Iris pigment epithelial cell (primary cell): ENCODE measurements at regions not wholly inside any gene's neighbourhood (a gene's known extent, or its start where the extent isn't known, plus 50 kb on each side); places are given as distances from the start of the nearest gene placed in this dataset.

Experiments used
- DNase-seq: peaks from one replicate; pipeline ENCODE4 v3.0.0-alpha.2; 2011; ENCODE audit warnings: low read depth

DNA sequence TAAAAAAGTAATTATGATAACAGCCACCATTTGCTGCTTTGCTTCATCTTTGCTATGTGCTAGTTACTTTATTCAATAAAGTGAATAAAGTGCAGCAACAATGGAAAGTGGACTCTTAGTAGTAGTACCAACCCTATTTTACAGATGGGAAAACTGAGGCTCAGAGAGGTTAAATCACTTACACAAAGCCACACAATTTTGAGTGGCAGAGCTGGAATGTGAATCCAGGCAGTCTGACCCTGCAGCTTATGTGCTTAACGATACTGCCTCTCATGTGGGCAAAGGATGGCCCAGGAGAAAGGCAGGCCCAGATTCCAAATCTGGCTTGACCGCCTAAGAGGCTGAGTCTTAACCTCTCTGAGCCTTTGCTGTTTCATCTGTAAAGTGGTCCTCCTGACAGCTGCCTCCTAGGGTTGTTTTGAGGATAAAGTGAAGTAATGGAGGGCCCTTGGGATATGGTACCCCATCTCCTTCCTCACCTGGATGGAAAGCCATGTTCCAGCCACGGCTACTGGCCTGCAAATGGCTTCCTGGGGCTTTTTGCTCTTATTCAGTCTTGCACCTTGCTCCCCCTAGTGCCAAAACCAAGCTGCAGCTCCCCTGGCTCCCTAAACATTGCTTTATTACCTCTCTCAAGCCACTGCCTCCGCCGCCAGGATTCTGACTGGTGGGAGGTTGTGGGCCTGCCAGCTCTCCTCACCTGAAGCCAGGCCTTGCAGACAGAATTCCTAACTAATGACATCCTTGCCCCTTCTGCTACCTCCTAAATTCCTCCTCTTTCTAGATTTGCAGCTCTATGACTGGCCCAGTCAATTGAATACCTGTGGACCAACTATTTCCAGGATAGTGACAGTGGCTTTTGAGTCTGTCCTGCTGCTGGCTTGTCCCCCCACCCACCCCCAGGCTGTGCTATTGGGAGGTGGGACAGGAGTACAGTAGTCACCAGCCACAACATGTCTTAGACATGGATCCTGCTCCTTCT, 283.3 kb upstream of the PWP1 start:
- DNase-seq, result peak; percentile 76

DNA sequence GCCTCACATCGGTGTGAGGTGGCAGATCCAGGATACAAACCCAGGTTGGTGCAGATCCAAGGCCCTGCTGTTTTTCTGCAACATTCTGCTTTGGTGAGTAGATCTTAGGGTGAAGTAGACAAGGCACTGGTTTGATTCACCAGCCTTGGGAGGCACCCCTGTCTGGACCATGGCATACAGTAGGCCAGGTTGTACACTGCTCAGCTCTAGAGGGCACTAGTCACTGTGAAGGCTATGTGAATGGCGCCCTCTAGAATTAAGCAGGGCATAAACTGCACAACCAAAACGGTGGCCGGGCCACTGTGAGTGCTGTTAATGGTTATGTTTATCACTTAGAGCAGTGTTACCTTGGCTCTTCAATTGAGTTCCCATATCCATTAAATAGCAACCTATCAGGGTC, 280.6 kb upstream of the PWP1 start:
- peak; percentile 64 for DNase-seq

DNA sequence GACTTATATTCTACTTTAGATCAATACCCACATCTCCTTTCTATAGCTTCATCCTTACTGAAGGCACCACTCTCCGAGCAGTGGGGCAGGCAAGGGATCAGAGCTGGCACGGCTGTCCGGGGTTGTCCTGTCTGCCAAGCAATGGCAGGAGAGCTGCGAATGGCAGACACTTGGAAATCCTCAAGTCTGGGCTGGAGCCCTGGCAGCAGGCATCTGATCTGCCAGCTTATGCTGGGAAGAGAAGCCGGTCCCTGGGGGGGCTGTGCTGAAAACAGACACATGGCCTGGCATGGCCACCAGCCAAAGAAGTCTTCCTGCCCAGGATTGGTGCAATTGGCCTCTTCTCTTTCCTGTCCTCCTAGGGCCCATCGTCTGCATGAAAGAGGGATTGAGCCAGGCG, 280.2 kb upstream of the PWP1 start:
- no peak for DNase-seq

DNA sequence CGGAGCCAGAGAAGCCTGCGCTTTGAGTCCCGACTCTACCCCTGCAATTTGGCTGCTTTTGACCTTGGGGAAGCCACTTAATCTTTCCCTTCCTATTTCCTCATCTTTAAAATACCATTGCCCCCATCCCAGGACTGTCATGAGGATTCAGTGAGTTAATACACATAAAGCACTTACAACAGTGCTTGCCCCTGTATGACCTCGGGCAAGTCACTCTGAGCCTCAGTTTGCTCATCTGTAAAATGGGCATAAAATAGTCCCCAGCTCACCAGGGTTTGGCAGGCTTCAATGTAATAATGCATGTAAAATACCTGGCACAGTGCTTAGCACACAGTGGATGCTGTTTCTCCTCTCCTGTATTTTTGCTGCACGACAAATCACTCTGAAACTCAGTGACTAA, 278.7 kb upstream of the PWP1 start:
- DNase-seq, result no peak

DNA sequence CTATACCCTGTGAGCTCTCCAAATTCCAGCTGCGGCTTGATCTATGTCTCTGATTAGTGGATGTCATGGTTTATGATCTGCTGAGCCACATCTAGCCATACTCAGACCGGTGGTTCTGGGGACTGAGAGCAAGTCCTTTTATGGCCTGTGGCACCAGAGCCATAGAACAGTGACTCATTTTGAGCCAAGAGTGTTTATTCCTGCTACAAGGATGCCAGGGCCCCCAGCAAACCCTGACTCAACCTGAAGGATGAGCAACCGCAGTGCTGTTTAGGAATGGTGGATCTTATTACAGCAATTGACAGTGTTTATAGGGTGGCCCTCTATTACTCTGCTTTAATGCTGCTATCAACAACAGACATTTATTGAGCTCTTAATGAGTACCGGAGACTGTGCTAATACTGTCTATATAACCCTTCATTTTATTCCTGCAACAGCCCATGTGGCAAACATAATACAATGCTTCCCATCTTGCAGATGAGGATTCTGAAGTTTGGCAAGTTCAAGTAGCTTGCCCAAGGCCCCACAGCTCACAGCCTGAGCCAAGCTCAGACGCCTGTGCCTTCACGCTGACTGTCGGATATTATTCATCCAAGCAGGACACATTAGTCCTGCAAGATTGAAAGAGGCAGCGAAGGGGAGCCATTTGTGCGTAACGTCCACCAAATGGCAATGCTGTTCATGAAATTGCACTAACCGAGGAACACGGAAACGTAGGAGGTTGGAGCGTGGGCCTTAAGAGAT, 273.6 kb upstream of the PWP1 start:
- DNase-seq, result peak; percentile 82

DNA sequence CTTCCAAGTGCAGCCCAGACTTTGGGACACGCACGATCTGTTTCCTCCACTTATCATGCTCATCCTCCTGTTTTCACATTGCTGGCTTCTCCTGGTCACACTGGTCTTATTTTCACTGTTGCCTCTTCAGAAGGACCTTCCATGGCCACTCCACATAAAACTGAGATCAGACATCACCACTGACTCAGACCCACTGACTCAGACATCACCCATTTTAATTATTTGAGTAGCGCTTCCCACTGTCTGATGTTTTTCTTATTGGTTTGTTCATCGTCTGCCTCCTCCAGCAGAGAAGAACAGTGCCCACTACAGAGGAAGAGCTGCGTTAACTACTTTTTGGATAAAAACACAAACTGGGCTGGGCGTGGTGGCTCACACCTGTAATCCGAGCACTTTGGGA, 270.5 kb upstream of the PWP1 start:
- peak; percentile 78 for DNase-seq

DNA sequence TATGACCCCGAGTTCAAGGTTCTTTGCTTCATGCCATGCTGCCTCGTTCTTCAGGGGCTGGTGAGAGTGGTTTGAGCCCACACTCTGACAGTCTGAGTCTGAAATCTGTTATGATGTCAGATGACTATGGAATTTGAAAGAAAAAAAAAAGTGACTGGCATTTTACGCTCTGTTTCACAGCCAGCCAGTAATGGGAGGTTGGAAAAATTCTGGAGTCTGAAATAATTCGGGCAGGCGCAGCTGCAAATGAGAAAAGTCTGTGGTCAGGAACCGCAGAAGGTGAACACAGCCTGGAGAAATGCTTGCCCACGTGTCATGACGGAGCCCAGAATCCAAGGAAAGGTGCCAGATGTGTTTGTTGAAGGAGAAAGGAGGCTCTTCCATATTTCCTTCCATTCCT, 269.8 kb upstream of the PWP1 start:
- peak; percentile 45 for DNase-seq

DNA sequence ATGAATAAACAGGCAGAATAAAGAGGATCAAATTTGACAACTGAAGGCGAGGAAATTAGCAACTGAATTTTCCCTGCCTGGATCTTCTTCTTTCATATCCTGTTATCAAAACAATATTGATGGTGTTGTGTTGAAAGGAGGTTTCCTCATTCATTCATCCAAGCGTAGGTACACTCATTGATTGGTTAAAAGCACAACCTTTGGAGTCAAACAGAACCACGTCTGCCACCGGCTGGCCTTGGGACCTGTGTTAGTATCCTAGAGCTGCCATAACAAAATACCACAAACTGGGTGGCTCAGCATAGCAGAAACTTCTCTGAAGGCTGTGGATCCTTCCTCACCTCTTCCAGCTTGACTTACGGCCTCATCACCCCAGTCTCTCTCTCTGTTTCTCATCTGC, 268.6 kb upstream of the PWP1 start:
- no peak for DNase-seq

DNA sequence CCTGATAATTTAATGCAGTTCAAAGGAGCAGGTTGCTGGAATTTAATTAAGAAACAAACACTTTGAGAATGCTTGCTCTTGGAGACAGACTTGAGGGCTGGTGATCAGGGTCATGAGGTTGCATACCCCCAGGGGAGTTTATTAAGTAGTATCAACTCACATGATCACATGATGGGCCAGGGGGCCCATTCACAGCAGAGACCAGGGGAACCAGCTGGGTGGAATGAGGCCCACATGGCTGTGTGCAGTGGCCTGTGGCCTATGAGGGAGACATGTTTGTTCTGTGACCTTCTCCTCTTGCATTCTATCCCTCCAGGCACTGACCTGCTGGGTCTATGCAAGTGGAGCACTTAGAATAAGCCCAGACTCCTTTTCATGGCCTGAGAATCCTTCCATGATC, 266.6 kb upstream of the PWP1 start:
- DNase-seq, result no peak

DNA sequence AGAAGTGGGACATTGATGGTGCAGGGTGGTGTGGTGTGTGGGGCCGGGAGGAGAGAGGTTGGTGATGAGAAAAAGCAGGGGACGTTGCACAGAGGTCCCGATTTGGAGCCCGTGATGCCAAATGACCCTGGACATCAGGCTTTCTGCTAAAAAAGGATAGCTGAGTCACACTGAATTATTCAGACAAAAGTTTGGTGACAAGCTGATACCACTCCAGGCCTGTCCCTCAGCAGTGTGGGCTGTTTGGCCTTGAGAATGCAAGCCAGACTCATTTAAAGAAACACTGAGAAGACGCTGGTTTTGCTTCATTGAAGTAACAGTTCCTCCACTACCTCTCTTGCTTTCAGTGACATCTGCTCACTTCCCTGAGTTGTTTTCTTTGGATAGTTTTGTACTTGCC, 262.1 kb upstream of the PWP1 start:
- DNase-seq, result no peak

DNA sequence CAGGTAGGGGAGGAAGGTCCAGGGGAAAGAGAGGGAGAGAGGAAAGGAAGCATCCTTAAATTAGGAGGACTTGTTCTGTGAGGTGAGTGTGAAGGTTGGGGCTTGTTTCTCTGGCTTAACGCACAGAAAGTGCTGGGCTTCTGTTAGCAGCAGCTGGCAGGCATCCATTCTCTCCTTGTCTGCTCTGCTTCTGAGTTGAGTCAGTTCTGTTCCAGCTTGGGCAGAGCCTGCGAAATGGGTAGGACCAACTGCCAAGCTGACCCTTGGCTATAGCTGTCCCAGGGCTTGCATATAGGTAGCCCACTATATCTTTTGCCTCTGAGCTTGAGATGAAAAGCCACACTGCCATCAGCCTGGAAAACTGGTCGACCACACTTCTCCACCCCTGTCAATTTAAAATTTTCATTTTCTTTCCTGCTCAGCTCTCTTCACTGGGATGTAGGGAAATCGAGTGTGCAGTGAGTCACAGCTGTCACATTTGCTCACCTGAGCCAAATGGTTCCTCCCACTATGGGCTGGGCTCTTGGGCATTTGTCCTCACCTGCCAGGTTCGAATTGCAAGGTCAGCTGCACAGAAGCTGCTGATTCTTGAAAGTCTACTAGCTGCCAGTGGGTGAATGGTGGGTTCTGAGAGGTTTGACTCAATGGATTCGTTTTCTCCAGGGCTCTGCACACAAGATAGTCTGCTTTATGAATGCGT, 256.4 kb upstream of the PWP1 start:
- no peak for DNase-seq

DNA sequence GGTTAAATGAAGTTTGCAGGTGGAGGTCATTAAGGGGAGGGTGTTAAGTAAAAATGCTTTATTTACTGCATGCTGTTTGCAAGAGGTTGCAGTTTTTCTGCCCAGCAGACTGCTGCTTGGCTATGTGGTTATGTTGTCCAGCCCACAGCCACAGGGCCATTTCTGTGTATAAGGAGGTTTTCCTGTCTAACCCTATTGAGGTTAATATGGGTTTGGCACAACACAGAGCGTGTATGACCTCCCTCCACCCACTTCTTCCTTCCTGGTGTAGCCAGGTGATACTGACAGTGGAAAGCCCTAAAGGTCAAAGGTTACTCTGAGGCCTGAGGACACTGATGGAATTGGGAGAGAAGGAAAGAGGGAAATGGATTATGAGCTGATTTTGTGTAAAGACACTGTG, 253.7 kb upstream of the PWP1 start:
- DNase-seq, result no peak

DNA sequence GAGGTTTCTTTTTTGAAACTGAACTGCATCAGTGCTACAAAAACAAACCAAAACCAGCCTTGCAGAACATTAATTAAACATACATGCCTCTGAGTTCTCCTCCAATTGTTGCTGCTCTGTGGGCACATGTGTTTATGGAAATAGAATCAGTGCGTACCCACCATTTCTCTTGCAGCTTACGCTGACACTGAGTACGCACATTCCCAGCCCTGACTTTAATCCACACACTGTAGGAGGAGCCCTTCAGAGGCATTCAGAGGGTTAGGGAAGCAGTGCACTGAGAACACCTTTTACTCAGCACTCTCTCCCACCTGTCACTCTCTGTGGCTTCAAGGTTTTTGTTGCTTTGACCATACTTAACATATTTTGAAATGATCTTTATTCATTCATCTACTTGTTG, 250.5 kb upstream of the PWP1 start:
- no peak for DNase-seq

DNA sequence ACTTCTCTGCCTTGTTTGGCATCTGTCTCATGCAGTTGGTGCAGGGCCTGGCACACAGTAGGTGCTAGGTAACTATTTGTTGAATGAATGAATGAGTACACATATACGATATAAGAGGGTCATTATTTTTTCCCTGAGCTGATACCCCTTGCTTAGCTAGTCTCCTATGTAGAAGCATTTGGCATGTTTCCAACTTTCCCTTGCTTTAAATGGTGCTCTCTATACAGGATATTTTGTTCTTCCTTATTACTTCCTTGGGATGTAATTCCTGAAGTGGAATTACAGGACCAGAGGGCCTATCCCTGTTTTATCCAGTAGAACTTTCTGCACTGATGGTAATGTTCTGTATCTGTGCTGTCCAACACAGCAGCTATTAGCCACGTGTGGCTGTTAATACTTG, 250.1 kb upstream of the PWP1 start:
- no peak for DNase-seq

DNA sequence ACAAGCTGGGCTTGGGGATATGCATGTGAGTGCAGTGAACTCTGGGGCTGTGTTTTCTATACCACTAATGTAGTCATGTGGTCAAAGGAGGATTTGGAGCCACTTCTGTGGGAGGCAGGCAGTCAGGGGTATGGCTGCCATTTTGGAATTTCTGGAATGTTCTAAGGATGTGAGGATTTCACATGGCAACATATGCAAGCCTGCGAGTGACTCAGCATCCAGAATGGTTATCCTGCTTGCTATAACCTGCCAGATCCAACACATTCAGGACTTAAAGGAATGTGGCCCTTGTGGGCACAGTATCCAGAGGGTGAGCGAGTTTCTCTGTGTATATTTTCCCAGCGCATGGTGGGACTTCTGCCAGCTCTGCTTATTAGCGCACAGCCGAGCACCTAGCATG, 249.2 kb upstream of the PWP1 start:
- peak; percentile 79 for DNase-seq

DNA sequence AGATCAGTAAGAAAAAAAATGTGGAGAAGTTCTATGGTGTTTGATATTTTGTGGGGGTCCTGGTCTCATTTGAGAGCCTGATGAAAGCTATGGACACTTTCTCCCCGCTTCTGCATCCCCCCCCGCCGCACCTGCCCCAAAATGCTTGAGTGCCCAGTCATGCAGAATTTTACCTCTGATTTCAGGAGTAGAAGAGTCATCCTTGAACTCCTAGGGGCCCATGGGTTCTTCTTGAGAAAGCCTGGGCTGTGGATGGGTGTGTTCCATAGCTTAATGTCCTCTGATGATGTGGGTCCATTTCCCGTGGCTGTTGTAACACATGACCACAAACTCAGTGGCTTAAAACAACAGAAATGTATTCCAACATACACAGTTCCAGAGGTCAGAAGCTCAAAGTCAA, 248.8 kb upstream of the PWP1 start:
- no peak for DNase-seq

DNA sequence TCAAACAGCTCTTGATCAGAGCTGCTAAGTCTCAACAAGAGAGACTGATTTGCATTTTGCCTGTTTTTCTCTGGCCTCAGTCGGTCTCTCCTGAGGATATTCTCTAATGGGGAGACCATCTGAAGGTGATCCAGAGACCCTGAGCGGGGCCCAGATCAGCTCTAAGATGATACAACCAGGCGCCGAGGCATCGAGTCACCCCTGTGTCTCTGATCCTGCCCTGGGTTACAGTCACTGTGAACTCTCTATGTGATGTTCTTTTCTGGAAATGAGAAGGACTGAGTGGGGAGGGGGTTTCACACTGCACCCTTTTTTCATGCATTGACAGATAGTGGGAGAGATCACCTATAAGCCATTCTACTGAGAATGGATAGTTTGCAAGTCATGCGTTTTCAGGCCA, 247.6 kb upstream of the PWP1 start:
- no peak for DNase-seq

DNA sequence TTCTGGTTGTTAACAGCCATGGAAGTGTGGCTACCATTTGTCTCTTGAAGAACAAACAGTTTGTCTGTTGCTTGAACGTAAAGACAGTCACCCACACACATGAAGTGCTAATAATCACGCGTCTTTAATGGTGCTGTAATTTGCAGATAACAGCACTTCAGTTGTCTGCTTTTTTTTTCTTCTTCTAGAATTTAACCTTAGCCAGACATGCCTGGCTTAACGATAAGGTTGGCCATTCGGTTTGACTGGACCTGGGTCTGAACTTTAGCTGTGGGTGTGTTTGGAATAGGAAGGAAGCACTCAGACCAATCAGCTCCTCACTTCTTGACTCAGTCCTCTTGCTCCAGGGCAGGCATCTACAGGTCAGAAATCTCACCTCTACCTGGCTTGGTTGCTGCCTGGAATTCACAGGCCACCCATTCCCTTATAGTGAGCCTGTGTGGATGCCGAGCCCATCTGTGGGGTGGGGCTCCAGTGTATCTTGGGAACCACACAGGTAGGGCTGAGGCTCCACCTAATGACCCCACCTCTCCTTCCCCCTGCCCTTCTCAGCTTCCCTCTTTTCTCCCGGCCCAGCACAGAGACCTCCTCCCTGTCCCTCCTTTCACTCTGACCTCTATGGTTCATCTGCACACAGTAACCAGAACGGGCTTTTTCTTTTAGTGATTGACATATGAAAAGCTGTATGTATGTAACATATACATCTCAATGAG, 246.4 kb upstream of the PWP1 start:
- no peak for DNase-seq

DNA sequence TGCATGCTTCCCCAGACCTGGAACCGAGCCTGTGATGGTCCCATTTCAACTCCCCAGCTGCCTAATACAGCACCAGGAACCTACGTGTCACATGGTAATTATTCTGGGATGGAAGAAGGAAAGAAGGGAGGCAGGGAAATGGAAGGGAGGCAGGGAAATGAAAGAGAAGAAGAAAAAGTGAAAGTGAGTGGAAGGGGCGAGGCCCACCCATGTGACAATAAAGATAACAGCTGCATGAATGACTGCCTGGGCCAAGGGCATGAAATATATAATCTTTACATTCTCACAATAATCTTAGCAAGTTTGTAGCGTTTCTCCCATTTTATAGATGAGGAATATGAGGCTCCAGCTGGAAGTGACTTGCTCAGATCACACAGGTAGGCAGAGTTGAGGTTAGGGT, 245.0 kb upstream of the PWP1 start:
- no peak for DNase-seq

DNA sequence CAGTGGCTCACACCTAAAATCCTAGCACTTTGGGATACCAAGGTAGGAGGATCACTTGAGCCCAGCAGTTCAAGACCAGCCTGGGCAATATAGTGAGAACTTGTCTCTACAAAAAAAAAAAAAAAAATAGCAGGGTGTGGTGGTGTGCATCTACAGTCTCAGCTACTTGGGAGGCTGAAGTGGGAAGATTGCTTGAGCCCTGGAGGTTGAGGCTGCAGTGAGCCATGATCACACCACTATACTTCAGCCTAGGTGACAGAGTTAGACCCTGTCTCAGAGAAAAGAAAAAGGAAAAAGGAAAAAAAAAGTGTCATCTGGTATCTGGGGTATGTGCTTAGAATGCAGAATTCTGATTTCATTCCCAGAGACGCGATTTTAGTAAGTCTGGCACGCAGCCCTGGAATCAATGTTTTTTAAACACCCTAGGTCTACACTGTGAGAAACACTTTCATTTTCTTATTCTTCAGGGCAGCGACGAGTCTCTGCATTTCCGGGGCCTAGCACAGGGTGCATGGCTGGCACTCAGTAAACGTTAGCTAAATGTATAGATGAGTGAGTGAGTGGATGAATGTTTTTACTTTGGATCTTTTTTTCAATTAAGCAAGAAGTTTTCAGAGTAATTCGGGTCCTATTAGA, 243.8 kb upstream of the PWP1 start:
- peak; percentile 42 for DNase-seq

DNA sequence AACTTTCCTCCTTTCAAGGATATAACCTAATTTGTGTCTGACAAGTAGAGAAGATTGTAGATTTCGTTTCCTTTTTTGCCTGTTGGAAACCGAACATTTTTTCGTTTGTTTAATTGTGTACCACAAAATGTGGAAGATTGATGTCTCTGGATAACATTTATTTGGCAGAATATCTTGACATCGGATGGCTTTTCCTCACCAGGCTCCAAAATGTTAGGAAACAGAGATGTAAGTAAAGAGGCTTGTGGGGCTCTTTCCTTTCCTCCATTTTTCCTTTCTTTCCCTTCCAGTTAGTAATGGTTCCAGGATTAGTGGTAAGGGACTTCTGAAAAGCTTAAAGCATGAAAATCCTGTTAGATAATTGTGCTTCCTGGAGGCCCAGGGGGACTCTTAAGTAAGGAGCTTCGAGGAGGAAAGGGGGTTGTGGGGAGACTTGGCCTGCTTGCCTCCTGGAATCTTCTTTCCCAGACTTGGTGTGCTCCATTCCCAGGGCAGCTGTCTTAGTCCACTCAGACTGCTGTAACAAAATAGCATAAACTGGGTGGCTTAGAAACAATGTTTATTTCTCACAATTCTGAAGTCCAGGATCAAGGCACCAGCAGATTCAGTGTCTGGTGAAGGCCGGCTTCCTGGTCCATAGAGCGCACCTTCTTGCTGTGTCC, 243.1 kb upstream of the PWP1 start:
- DNase-seq, result no peak
